HG03342 (cell line): ENCODE measurements at regions not wholly inside any gene's neighbourhood (a gene's known extent, or its start where the extent isn't known, plus 50 kb on each side); places are given as distances from the start of the nearest gene placed in this dataset.

Source experiments
- ATAC-seq: cut with Tn5 transposase; IDR thresholded peaks from one replicate; pipeline ENCODE4 v1.9.1; 2021; ENCODE audit warnings: mild to moderate bottlenecking, moderate library complexity; ENCODE audit not compliant: unreplicated experiment

DNA sequence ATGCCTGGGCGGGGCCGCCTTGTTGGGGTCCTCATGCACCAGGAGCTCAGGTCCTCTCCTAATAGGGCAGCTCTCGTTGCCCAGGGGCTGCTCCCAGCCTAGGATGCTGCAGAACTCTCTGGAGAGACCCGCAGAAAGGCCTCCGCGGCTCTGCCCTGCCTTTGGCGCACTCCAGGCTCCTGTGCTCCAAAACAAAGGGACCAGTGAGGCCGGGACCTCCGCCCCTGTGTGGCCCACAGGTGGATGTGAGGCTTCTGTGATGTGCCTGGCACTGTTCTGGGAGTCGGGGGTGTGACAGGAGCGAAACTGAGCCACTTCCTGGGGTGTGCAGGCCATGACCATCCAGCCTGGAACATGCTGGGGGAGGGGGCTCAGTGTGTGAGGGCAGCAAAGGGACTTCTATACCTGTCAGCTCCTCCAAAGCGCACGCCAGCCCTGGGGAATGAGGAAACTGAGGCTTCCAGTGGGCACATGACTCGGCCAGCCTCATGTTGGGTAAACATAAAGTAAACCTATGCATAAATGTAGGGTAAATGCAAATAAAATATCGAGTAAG lies 153.2 kb downstream of the IRF8 start:
- ATAC-seq: no peak

DNA sequence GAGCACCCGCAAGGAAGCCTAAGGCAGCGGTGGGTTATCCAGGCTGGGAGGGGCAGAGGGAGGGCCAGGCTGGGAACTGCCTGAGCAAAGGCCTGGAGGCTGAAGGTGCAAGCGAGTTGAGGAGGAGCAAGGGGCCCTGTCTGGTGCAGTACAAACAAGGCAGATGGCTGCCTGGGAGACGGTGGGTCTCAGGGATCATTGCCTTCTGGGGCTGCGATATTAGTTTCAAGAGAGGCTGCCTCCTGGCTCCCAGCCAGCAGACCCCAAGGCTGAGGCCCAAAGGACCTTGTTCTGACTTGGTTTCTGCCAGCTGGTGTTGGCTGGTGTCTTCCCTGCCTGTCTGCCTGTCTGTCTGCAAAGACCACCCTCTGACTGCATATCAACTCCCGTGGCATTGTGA lies 154.0 kb downstream of the IRF8 start:
- ATAC-seq: no peak

DNA sequence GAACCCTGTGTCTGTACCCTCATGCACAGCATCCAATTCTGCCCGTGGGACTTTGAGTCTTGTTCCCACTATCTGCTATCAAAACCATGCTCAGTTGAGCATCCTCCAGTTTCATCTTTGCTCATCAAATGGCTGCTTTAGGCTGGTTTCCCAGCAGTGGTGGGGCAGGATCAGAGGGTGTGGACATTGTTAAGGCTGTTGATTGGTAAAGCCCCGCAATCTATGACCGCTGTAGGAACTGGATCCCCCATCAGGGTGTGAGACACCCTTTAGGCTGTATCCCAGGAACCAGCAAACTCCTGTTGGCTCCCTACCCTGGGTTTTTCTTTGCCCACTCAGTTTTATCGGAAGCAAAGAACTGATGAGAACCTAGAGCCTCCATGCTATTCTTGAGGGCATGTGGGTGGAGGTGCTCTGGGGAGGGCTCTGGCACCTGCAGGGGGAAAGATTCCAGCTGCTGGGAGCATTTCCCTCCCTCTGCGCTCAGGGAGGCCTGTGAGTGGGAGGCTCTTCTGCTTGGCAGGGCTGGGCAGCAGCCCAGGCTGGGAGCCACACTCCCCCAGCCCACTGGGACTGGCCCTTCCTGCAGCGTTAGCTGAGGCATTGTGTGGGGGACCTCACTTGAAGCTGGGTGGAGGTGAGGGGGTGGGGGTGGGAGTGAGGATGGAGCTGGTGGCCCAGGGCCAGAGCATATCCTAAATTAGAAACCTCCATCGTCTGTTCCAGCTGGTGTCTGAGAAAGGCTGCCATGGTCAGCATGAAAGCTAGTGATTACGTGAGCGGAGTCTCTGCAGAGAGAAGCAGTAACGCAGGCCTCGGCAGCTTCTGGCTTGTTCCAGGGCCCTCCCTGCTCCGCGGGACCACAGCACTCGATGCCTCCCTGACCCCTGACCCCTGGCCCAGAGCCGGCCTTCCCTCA lies 160.6 kb downstream of the IRF8 start:
- ATAC-seq: no peak

DNA sequence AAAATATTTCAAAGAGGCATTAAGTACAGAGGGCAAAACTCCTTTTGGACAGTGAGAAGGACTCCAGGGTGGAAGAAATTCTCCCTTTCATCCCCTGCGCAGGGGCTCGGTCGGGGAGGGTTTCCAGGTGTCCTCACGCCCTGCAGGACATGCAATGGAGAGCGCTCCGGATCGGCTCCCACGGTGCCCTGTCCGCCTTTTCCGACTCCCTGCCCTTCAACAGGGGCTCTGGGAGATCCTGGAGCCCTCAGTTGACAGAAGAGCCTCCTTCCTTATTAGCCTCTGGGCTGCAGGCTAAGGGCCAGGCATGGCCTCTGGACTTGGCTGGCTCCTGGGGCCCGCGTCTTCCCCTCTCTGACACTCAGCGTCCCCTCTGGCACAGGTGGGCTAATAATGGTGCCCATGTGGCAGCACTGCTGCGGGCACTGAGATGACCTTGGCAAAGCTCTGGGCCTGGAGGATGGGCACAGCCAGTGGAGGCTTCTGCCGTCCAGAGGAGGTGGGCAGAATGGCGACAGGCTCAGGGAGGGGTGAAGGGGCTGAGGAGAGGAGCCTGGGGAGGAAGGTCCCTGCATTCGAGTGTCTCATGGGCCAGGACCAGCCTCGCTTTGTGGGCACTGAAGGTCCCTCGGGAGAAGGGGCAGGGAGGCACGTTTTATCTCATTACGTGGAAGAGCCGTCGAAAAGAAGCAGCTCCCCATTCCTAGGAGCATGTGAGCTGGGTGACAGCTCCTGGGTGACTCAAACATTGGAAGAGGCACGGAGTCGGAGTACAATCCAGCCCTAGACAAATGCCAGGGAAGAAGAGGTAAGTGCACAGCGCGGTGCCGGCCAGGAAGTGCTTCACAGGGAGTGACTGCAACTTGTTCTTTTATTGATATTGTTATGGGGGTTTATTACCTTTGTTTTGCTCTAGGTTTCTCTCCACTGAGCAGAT lies 161.7 kb downstream of the IRF8 start:
- no peak for ATAC-seq

DNA sequence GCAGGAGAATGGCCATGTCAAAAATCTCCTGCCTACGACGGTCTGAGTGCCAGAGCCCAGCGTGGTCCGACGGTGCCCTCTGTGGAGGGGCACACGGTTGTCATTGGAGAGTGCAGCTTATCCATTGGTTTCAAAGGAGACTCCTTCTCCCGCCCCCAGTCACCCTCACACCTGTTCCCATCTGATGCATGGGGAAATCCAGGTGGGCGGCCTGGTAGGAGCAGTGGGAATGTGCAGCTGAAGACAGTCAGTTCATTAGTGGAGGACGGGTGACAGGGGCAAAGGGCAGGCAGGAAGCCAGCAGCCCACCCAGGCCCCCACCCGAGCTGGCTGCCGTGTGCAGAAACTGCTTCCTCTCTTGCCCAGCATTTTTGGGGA lies 162.3 kb downstream of the IRF8 start:
- no peak for ATAC-seq

DNA sequence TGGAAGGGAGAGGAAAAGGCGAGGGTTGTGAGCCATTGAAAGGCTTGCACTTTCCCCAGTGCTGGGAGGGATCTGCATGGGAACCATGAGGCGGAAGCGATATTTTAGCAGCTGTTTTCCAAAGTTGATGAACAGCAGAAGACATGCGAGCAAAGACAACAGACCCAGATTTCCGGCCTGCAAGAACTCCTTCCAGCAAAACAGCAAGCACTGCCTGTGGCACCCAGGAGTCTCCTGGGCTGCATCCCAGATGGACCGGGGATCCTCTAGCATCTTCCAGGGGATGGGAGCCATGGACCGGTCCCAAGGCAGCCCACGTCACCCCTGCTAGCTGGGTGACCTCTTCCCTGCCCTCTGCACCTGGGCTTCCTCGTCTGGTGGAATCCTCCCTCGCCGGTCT lies 162.8 kb downstream of the IRF8 start:
- no peak for ATAC-seq

DNA sequence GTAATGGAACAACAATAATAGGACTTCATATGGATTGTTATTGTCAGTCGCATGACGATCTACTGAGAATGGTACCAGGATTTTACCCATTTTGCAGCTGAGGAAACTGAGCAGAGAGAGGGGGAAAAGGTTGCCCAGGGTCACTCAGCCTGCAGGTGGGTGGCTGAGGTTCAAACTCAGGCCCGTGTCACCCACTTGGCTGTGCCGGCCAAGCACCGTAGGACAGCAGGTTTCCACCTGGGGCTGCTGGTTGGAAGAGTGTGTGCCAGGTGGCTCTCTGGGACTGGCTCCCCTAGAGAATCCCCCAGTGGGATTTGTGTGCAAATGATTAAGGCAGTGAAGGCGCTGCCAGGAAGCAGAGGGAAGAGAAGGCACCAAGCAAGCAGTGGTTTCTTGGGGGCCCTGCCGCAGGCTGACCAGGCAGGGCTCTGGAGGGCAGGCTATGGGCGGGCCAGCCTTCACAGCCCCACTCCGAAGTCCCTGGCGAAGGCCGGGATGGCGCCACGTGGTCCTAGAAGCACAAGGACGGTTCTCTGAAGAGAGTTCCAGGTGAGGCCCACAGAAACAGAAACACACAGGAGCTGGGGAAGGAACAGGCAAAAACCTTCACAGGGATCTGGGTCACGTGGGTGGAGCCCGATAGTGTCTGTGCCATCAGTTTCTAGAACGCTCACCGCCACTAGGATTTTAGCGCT lies 163.5 kb downstream of the IRF8 start:
- ATAC-seq: no peak

DNA sequence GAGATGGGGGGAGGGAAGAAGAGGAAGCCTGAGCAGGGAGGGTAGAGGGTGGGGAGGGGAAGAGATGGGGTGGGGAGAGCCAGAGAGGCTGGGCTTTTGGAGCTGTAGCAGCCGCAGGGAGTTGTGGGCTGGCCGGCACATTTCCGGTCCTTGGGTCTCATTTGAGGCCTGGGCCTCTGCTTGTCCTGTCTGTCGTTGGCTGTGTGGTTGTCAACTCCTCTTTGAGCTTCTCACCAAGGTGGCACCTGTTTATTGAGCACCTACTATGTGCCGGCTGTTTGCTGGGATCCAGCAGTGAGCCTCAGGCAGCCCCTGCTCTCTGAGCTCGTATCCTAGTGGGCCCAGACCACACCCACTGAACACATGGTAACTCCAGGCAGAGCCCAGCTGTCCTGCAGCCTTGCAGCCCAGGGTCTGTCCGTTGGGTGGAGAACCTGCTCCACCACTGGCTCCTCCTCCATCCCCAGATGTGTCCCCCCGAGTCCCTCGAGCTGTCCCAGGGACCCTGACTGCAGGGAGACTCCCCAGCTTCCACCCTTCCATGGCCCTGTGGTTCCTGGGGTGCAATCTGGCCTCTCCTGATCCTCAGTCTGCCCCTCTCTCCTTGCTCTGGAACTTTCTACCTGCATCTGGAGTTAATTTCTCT lies 164.9 kb downstream of the IRF8 start:
- no peak for ATAC-seq

DNA sequence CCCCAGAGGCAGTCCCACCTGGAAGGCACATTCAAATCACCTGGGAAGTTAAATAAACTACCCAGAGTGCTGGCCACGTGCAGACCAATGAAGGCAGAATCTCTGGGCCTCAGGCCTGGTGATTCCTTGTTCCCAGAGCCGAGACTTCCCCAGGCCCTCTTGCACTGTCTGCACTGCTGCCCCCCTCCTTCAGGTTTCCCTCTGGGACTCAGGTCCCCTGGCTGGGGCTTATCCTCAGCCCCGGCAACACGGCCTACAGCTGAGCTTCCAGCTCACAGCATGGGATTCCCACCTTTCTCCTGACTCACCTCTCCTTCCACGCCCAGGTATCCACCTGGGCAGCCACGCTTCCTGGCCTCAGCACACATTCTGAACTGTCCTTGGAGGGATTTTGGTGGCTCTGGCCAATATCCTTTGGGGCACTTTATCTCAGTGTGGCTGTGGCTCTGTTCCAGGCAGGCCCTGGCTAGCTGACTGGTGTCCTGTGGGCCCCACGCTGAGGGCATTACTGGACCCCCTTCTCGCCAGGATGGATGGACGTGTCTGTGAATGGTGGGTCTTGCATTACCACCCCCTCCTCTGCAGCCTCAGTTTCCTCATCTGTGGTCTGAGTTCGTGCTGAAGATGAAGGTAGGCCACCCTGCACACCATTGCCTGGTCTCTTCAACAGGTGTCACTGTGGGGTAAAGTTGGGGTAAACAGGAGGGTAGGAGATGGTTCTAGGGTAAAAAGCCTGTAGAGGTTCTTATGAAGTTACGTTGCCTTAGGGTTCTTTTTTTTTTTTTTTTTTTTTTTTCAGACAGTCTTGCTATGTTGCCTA lies 165.7 kb downstream of the IRF8 start:
- no peak for ATAC-seq

DNA sequence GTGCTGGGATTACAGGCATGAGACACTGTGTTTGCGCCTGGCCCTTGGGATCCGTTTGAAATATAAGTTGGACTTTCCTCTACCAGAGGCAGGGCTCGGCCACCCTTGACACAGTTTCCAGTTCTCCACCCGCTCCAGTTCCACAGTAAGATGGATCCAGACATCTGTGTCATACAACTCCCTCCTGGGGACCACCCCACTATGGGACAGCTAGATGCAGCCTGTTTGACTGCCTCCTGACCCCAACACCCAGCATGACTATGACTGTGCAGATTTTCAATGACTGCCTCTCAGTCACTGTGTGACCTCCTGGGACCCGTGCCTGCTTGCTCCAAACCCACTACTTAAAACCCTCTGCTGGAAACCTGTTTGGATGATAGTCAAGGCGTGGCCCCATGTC lies 166.7 kb downstream of the IRF8 start:
- ATAC-seq: no peak

DNA sequence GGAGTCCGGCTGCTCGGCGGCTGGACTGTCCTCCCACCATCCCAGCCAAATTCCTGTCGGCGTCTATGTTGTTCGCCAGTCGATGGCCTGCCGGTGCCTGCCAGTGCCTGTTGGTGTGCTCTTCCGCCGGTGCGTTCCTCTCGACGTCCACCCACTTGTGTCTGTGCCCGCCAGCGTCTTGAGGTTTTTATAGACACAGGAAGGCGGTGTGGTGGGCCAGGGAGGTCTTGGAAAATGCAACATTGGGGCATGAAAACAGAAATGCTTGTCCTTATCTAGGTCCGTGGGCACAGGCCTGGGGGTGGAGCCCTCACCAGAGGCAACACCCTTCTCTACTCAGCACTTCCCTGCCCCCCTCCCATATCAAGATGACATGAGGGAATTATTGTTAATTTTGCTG lies 167.8 kb downstream of the IRF8 start:
- ATAC-seq: no peak

DNA sequence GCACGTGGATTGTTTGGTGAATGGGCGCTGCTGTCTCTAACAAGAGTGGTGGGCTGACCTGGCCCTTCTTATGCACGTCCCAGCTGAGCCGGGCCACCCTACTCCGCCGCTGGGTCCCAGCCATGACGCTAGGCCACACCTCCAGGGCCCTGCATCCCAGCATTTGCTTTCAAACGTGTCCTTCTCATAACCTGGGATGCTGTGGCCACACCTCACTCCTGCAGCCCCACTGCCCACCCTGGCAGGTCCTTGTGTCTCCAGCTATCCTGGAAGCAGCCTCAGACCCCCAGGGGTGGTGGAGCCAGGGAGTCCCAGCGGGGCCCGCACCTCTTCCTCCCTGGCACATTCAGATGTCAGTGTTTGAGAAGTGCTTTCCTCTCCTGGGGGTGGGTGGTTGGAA lies 168.6 kb downstream of the IRF8 start:
- ATAC-seq: no peak

DNA sequence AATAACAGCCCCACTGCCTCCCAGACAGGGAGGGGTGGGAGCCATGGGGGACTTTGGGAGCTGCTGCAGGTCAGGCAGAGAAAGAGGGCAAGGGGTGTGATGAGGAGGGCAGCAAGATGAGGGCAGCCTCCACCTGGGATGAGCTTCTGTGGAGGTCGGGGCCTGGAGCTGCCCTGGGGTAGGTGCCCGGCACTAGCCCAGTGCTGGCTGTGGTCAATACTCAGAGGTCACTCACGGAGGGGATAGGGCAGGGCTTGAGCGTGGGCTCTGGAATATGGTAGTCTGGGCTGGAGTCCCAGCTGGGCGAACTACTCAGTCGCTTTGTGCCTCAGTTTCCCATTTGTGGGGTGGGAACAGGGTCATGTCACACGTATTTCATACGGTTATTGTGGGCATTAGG lies 169.0 kb downstream of the IRF8 start:
- ATAC-seq: no peak

DNA sequence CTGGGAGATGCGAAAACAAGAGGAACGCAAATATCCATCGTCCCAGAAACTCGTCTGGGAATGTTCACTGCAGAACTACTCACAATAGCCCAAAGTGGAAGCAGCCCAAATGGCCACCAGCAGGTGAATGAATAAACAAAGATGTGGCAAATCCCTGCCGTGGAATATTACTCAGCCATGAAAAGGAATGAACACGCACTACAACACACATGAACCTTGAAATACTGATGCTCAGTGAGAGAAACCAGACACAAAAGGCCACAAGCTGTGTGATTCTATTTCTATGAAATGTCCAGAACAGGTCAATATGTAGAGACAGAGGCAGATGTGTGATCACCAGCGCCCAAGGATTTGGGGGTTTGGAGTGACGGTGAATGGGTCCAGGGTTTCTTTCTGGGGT lies 169.8 kb downstream of the IRF8 start:
- ATAC-seq: no peak

DNA sequence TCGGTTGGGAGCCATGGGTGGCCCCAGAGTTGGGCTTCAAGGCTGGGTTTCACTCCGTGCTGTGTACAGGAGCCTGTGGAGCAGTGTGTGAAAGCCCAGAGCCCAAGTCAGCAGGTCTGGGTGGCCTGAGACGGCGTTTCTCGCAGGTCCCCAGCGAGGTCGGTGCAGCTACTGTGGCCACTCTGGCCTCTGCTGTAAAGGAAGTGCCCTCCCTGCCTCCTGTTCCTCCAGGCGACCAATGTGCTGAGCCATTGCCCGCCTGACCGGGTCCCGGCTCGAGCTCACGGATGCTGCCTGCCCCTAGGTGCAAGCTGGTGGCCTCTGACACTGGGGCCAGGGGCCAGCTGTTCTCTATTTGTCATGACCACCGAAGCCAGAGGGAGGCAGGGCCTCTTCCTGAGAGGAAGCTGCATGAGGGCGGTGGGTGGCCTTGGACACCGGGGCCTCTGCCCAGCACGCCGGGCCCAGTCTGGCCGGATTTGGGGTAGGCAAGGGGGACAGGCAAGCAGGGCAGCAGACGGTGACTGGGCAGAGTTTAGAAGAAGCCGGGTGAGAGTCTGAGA lies 170.9 kb downstream of the IRF8 start:
- no peak for ATAC-seq

DNA sequence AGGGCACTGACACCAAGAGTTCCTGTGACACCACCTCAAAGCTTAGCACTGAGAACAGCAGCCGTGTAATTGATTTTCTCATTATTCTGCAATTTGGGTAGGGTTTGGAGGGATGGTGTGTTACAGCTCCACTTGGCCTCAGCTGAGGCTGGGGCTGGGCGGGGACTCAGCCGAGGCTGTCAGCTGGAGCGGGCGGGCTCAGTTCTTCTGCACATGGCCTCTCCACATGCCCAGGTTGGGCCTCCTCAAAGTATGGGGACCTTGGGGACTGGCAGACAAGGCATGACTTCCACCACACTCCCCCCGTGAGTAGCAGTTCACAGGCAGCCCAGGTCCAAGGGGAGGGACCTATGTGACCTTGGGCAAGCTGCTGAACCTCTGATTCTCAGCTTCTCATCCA lies 171.5 kb downstream of the IRF8 start:
- ATAC-seq: no peak

DNA sequence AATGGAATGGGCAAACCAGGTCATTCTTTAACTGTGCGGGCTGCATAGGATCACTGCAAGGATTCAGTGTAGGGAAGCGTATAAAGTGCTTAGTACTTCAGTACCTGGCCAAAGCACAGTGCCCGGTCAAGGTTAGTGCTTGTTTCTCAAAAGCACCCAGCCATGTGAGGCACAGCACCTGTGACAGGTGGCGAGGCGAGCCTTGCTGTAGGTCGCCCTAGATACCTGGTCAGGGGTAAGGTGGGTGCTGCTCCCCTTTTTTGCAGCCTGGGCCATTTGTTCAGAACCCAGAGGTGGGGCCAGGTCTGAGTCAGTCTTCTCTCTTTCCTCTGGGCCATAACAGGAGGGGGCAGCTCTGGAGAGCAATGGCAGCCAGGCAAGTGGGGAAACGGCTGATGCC lies 172.0 kb downstream of the IRF8 start:
- no peak for ATAC-seq

DNA sequence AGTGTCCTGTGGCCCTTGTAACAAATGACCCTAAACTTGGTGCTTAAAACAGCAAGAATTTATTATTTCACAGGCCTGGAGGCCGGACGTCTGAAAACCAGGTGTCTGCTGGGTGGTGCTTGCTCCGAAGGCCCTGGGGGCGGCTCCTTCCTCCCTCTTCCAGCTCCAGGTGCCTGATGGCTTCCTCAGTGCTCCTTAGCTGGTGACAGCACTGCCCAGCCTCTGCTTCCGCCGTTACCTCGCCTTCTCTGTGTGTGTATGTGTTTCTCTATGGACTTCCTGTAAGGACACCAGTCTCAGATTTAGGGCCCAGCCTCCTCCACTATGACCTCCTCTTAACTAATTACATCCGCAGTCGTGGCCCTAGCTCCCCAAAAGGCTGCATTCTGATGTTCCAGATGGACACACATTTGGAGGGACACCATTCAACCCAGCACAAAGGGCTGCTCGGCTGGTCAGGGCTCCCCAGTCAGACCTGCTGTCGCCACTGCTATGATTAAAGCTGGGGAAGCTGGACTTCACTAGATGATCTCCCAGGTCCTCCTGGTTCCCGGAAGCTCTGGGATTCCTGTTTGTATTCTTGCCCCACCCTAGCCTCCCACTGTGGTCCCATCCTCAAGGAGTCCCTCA lies 172.8 kb downstream of the IRF8 start:
- ATAC-seq: no peak
